ENCODE measurements at regions not wholly inside any gene's neighbourhood (a gene's known extent, or its start where the extent isn't known, plus 50 kb on each side); places are given as distances from the start of the nearest gene placed in this dataset.
"Not testable (repeated sequence)": the region's sequence is repeated elsewhere in the genome, so short reads cannot be mapped to it uniquely, and the experiment has no call there.

GRCh38 chr9:40592406-40592805 lies 536.1 kb downstream of the FOXD4L6 start:
- not testable (repeated sequence) for DNase-seq

DNA sequence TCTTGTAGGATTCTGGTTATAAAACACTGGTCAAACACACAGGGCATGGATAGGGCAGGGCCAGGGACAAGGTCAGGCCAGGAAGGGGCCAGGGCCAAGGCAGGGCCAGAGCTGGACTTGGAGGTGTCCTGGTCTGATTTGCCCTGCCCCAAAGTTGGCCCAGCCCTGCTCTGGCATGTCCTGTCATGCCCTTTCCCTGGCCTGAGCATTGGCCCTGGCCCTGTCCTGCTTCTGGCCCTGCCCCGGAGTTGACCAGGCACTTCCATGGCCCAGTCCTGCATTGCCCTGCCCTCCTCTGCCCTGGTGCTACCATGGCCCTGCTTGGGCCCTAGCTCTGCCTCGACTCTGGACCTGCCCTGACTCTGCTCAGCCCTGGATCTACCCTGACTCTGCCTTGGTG lies 536.6 kb downstream of the FOXD4L6 start:
- not testable (repeated sequence) for DNase-seq

GRCh38 chr9:40587475-40588195 lies 540.8 kb downstream of the FOXD4L6 start:
- not testable (repeated sequence) for DNase-seq

- not testable (repeated sequence) for DNase-seq
These were observed 544.4 kb downstream of the FOXD4L6 start for GRCh38 chr9:40584039-40584438.

- peak; percentile 10 for DNase-seq
These were observed 545.3 kb downstream of the FOXD4L6 start for GRCh38 chr9:40583230-40583629.

GRCh38 chr9:40578908-40579307 lies 549.6 kb downstream of the FOXD4L6 start:
- DNase-seq, result not testable (repeated sequence)

Measured in stimulated activated CD4-positive, alpha-beta T cell treated with anti-CD3 and anti-CD28 coated beads, Interleukin-1b, Interleukin-23, amount 100 ng/mL, for 48 hours (primary cell).